ENCODE measurements at regions not wholly inside any gene's neighbourhood (a gene's known extent, or its start where the extent isn't known, plus 50 kb on each side); places are given as distances from the start of the nearest gene placed in this dataset.
A peak's percentile ranks its signal among the peaks of the same experiment; 100 is the strongest.

GRCh38 chr10:63699785-63700613, 178.8 kb downstream of the REEP3 start (continued):
- TF ChIP-seq ZNF280D (tag by site-specific recombination; IDR thresholded peaks at IDR 0.05) (no peak), ZNF214 (tag by site-specific recombination; IDR thresholded peaks at IDR 0.05; ENCODE audit: borderline replicate concordance) (no peak), GLI4 (tag by site-specific recombination; IDR thresholded peaks at IDR 0.05) (no peak), ZNF133 (tag by site-specific recombination; IDR thresholded peaks at IDR 0.05) (no peak), GLI2 (tag by site-specific recombination; IDR thresholded peaks at IDR 0.05; ENCODE audit: borderline replicate concordance, low read depth) (no peak), KLF1 (tag by site-specific recombination; IDR thresholded peaks at IDR 0.05) (no peak), ZNF16 (tag by site-specific recombination; IDR thresholded peaks at IDR 0.05; ENCODE audit: low read depth) (no peak), YY2 (tag by site-specific recombination; IDR thresholded peaks at IDR 0.05) (no peak), ZNF341 (tag by site-specific recombination; IDR thresholded peaks at IDR 0.05; ENCODE audit: low read depth) (0 out of 2 replicates have a peak, but pooled peaks have one; percentile 22), ZNF280C (tag by site-specific recombination; IDR thresholded peaks at IDR 0.05) (no peak), ZNF626 (tag by site-specific recombination; IDR thresholded peaks at IDR 0.05) (no peak), TSHZ1 (tag by site-specific recombination; IDR thresholded peaks at IDR 0.05; ENCODE audit: borderline replicate concordance) (peak; percentile 24; the same call in 1 of the 2 replicates), TRIM28 (IDR thresholded peaks at IDR 0.05; ENCODE audit: borderline replicate concordance, low read length) (no peak; the same call in 1 of the 2 replicates), ZFHX2 (tag by site-specific recombination; conservative IDR thresholded peaks at IDR 0.05) (no peak), ZBTB21 (tag by site-specific recombination; IDR thresholded peaks at IDR 0.05) (0 out of 2 replicates have a peak, but pooled peaks have one; percentile 12), ZNF184 (tag by site-specific recombination; IDR thresholded peaks at IDR 0.05) (peak; percentile 43; the same call in 1 of the 2 replicates), ZNF302 (tag by site-specific recombination; IDR thresholded peaks at IDR 0.05; ENCODE audit: low read depth) (no peak), PRDM1 (tag by site-specific recombination; IDR thresholded peaks at IDR 0.05) (no peak), ZNF132 (tag by site-specific recombination; IDR thresholded peaks at IDR 0.05; ENCODE audit: borderline replicate concordance) (no peak), ZNF148 (tag by site-specific recombination; IDR thresholded peaks at IDR 0.05; ENCODE audit: borderline replicate concordance) (no peak), ZNF549 (tag by site-specific recombination; IDR thresholded peaks at IDR 0.05) (no peak), ZNF692 (tag by site-specific recombination; IDR thresholded peaks at IDR 0.05) (peak; percentile 26; the same call in 1 of the 2 replicates), ZNF449 (tag by site-specific recombination; IDR thresholded peaks at IDR 0.05) (no peak)
